Uterus (tissue), 2 donors: ENCODE measurements at regions not wholly inside any gene's neighbourhood (a gene's known extent, or its start where the extent isn't known, plus 50 kb on each side); places are given as distances from the start of the nearest gene placed in this dataset.
"Not testable (repeated sequence)": the region's sequence is repeated elsewhere in the genome, so short reads cannot be mapped to it uniquely, and the experiment has no call there.

Experiments
- CTCF ChIP-seq, 4 experiments: fragments of 200-600 bp in 2 of 4; fragments of 450-650 bp in 2 of 4; sonication (generic) in 2 of 4; IDR thresholded peaks; one replicate each; pipeline ENCODE4 v1.5.1; 2016 to 2019; ENCODE audit warnings: antibody characterized with exemption in 4 of 4, mild to moderate bottlenecking in 2 of 4, moderate library complexity in 1 of 4
- POLR2A ChIP-seq, 2 donors: fragments of 450-650 bp; IDR thresholded peaks; one replicate each; pipeline ENCODE4 v1.6.1; 2016; ENCODE audit warnings: antibody characterized with exemption in 2 of 2, mild to moderate bottlenecking in 1 of 2, moderate library complexity in 1 of 2

- not testable (repeated sequence) for TF ChIP-seq CTCF, POLR2A (IDR thresholded peaks at IDR 0.05)
These were observed 179.0 kb upstream of the TPTE start for GRCh38 chr21:10342261-10342956.
